ENCODE measurements at regions not wholly inside any gene's neighbourhood (a gene's known extent, or its start where the extent isn't known, plus 50 kb on each side); places are given as distances from the start of the nearest gene placed in this dataset.

GRCh38 chr9:131799177-131799823 lies 59.4 kb upstream of the RAPGEF1 start (continued):
- TF ChIP-seq REST (IDR thresholded peaks at IDR 0.05; ENCODE audit: borderline replicate concordance) (peak; percentile 99), REST (CRISPR knock-in tag; IDR thresholded peaks at IDR 0.05; ENCODE audit: low read depth) (peak; percentile 98), AFF1 (IDR thresholded peaks at IDR 0.05; ENCODE audit: low read depth in 1 of 2, partially characterized antibody in 2 of 2) (peak in 1 of 2 experiments; percentile 91), DMBX1 (CRISPR knock-in tag; IDR thresholded peaks at IDR 0.05; ENCODE audit: borderline replicate concordance) (peak; percentile 48; the same call in 1 of the 2 replicates), CXXC5 (CRISPR knock-in tag; IDR thresholded peaks at IDR 0.05) (0 out of 2 replicates have a peak, but pooled peaks have one; percentile 16), MAZ (CRISPR knock-in tag; conservative IDR thresholded peaks at IDR 0.05 in 1 of 2, IDR thresholded peaks at IDR 0.05 in 1 of 2) (peak in 1 of 2 experiments; percentile 52; a peak in 1 of 4 replicates), SRF (CRISPR knock-in tag; IDR thresholded peaks at IDR 0.05) (peak in 1 of 2 experiments; percentile 56; a peak in 1 of 4 replicates), TFAP4 (CRISPR knock-in tag; IDR thresholded peaks at IDR 0.05; ENCODE audit: borderline replicate concordance) (peak; percentile 64), ZNF146 (CRISPR knock-in tag; IDR thresholded peaks at IDR 0.05; ENCODE audit: unreplicated experiment) (peak; percentile 33), E2F5 (CRISPR knock-in tag; IDR thresholded peaks at IDR 0.05) (no peak)

Measured in K562 (cell line).